ENCODE measurements at regions not wholly inside any gene's neighbourhood (a gene's known extent, or its start where the extent isn't known, plus 50 kb on each side); places are given as distances from the start of the nearest gene placed in this dataset.

GRCh38 chr4:152112190-152112589, 351.4 kb upstream of the GATB start:
- H3K27me3 Mint-ChIP-seq: no peaks in the 10 kb centered on the region
- DNase-seq: no peak
- H3K36me3 Mint-ChIP-seq (ENCODE audit: low read depth): no peaks in the 10 kb centered on the region
- peaks cover 81% of the 10 kb centered on the region for H3K4me1 Mint-ChIP-seq (ENCODE audit: low read depth)
- H3K9me3 Mint-ChIP-seq: peaks cover 8% of the 10 kb centered on the region
- no peak overlapping the region for H3K4me3 Mint-ChIP-seq
- H3K27ac Mint-ChIP-seq: no peak overlapping the region

- no peak for DNase-seq
- no peaks in the 10 kb centered on the region for H3K9me3 Mint-ChIP-seq
- H3K27me3 Mint-ChIP-seq: no peaks in the 10 kb centered on the region
- H3K4me3 Mint-ChIP-seq: no peak overlapping the region
- no peak overlapping the region for H3K27ac Mint-ChIP-seq
- no peaks in the 10 kb centered on the region for H3K36me3 Mint-ChIP-seq (ENCODE audit: low read depth)
- H3K4me1 Mint-ChIP-seq (ENCODE audit: low read depth): peaks cover 81% of the 10 kb centered on the region
Measured at GRCh38 chr4:152110780-152111179, 350.0 kb upstream of the GATB start.

- H3K9me3 Mint-ChIP-seq: no peaks in the 10 kb centered on the region
- H3K27ac Mint-ChIP-seq: peak overlapping the region; percentile 56
- no peaks in the 10 kb centered on the region for H3K36me3 Mint-ChIP-seq (ENCODE audit: low read depth)
- H3K27me3 Mint-ChIP-seq: no peaks in the 10 kb centered on the region
- peaks cover 79% of the 10 kb centered on the region for H3K4me1 Mint-ChIP-seq (ENCODE audit: low read depth)
- DNase-seq: no peak
- H3K4me3 Mint-ChIP-seq: peak overlapping the region; percentile 19
Measured at GRCh38 chr4:152109531-152110509, 349.0 kb upstream of the GATB start.

- Mint-ChIP-seq H3K9me3 (no peaks in the 10 kb centered on the region), H3K4me3 (no peak overlapping the region), H3K27me3 (no peaks in the 10 kb centered on the region), H3K27ac (peak overlapping the region; percentile 84), H3K36me3 (ENCODE audit: low read depth) (peaks cover 2% of the 10 kb centered on the region), H3K4me1 (ENCODE audit: low read depth) (peaks cover 84% of the 10 kb centered on the region)
- DNase-seq: no peak
Measured at GRCh38 chr4:152107736-152108500, 347.1 kb upstream of the GATB start.

GRCh38 chr4:152106781-152107321, 346.0 kb upstream of the GATB start:
- no peaks in the 10 kb centered on the region for H3K27me3 Mint-ChIP-seq
- H3K4me1 Mint-ChIP-seq (ENCODE audit: low read depth): peaks cover 86% of the 10 kb centered on the region
- DNase-seq: no peak
- peak overlapping the region; percentile 75 for H3K27ac Mint-ChIP-seq
- H3K9me3 Mint-ChIP-seq: no peaks in the 10 kb centered on the region
- H3K4me3 Mint-ChIP-seq: no peak overlapping the region
- H3K36me3 Mint-ChIP-seq (ENCODE audit: low read depth): peaks cover 2% of the 10 kb centered on the region

GRCh38 chr4:152106113-152106763, 345.4 kb upstream of the GATB start:
- no peak for DNase-seq
- Mint-ChIP-seq H3K4me1 (ENCODE audit: low read depth) (peaks cover 91% of the 10 kb centered on the region), H3K27me3 (no peaks in the 10 kb centered on the region), H3K27ac (peak overlapping the region; percentile 75), H3K9me3 (no peaks in the 10 kb centered on the region), H3K4me3 (no peak overlapping the region), H3K36me3 (ENCODE audit: low read depth) (peaks cover 2% of the 10 kb centered on the region)

GRCh38 chr4:152104901-152105357, 344.1 kb upstream of the GATB start:
- Mint-ChIP-seq H3K27ac (peak overlapping the region; percentile 94), H3K9me3 (no peaks in the 10 kb centered on the region), H3K36me3 (ENCODE audit: low read depth) (peaks cover 2% of the 10 kb centered on the region), H3K4me1 (ENCODE audit: low read depth) (peaks cover 96% of the 10 kb centered on the region), H3K27me3 (no peaks in the 10 kb centered on the region), H3K4me3 (no peak overlapping the region)
- no peak for DNase-seq

GRCh38 chr4:152104356-152104755, 343.5 kb upstream of the GATB start:
- Mint-ChIP-seq H3K4me1 (ENCODE audit: low read depth) (peaks cover 96% of the 10 kb centered on the region), H3K27ac (peak overlapping the region; percentile 94), H3K36me3 (ENCODE audit: low read depth) (peaks cover 2% of the 10 kb centered on the region), H3K27me3 (no peaks in the 10 kb centered on the region), H3K9me3 (no peaks in the 10 kb centered on the region), H3K4me3 (no peak overlapping the region)
- no peak for DNase-seq

- H3K27me3 Mint-ChIP-seq: no peaks in the 10 kb centered on the region
- H3K9me3 Mint-ChIP-seq: no peaks in the 10 kb centered on the region
- no peak for DNase-seq
- peak overlapping the region; percentile 94 for H3K27ac Mint-ChIP-seq
- peaks cover 2% of the 10 kb centered on the region for H3K36me3 Mint-ChIP-seq (ENCODE audit: low read depth)
- H3K4me1 Mint-ChIP-seq (ENCODE audit: low read depth): peaks cover 96% of the 10 kb centered on the region
- no peak overlapping the region for H3K4me3 Mint-ChIP-seq
Measured at GRCh38 chr4:152103181-152103901, 342.5 kb upstream of the GATB start.

- peak overlapping the region; percentile 94 for H3K27ac Mint-ChIP-seq
- H3K4me3 Mint-ChIP-seq: peak overlapping the region; percentile 72
- peaks cover 92% of the 10 kb centered on the region for H3K4me1 Mint-ChIP-seq (ENCODE audit: low read depth)
- H3K27me3 Mint-ChIP-seq: no peaks in the 10 kb centered on the region
- no peaks in the 10 kb centered on the region for H3K9me3 Mint-ChIP-seq
- H3K36me3 Mint-ChIP-seq (ENCODE audit: low read depth): peaks cover 2% of the 10 kb centered on the region
- no peak for DNase-seq
Measured at GRCh38 chr4:152102436-152103000, 341.7 kb upstream of the GATB start.

- peak overlapping the region; percentile 72 for H3K4me3 Mint-ChIP-seq
- peaks cover 2% of the 10 kb centered on the region for H3K36me3 Mint-ChIP-seq (ENCODE audit: low read depth)
- no peaks in the 10 kb centered on the region for H3K9me3 Mint-ChIP-seq
- H3K27ac Mint-ChIP-seq: peak overlapping the region; percentile 94
- DNase-seq: no peak
- H3K4me1 Mint-ChIP-seq (ENCODE audit: low read depth): peaks cover 92% of the 10 kb centered on the region
- H3K27me3 Mint-ChIP-seq: no peaks in the 10 kb centered on the region
Measured at GRCh38 chr4:152101556-152102435, 341.0 kb upstream of the GATB start.

GRCh38 chr4:152100379-152101201, 339.8 kb upstream of the GATB start:
- H3K9me3 Mint-ChIP-seq: no peaks in the 10 kb centered on the region
- H3K27me3 Mint-ChIP-seq: no peaks in the 10 kb centered on the region
- H3K27ac Mint-ChIP-seq: peak overlapping the region; percentile 94
- DNase-seq: peak; percentile 77
- H3K4me3 Mint-ChIP-seq: peak overlapping the region; percentile 72
- H3K36me3 Mint-ChIP-seq (ENCODE audit: low read depth): peaks cover 2% of the 10 kb centered on the region
- peaks cover 92% of the 10 kb centered on the region for H3K4me1 Mint-ChIP-seq (ENCODE audit: low read depth)
